GM21526 (cell line): ENCODE measurements at regions not wholly inside any gene's neighbourhood (a gene's known extent, or its start where the extent isn't known, plus 50 kb on each side); places are given as distances from the start of the nearest gene placed in this dataset.
"Not testable (repeated sequence)": the region's sequence is repeated elsewhere in the genome, so short reads cannot be mapped to it uniquely, and the experiment has no call there.

ENCODE experiments used
- ATAC-seq: cut with Tn5 transposase; IDR thresholded peaks from one replicate; pipeline ENCODE4 v1.9.1; 2021; ENCODE audit warnings: moderate library complexity; ENCODE audit not compliant: unreplicated experiment, low FRiP score

DNA sequence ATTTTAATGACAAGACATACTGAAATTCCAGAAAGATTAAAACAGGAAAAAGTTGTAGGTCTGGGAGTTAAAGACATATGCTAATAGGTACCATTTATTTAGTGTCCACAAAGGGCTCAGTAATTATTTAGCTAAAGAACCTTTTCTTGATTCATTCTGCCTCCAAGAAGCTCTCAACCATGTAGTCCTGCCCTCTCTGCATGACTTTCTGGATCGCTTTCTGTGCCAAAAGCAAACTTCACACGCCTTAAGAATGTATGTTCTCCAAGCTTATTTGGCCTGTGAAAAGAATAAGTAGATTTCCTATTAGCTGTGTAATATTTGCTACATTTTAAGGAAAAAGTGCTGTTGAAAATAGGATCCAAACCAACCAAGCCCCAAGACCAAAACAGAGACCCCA is 291.7 kb downstream of the C12orf75 start:
- no peak for ATAC-seq

- ATAC-seq = no peak
Observed at GRCh38 chr12:105622846-105623736, 292.6 kb downstream of the C12orf75 start.

GRCh38 chr12:105626653-105627052 is 296.2 kb downstream of the C12orf75 start:
- ATAC-seq = no peak

GRCh38 chr12:105637470-105637869 is 307.0 kb downstream of the C12orf75 start:
- ATAC-seq = no peak

DNA sequence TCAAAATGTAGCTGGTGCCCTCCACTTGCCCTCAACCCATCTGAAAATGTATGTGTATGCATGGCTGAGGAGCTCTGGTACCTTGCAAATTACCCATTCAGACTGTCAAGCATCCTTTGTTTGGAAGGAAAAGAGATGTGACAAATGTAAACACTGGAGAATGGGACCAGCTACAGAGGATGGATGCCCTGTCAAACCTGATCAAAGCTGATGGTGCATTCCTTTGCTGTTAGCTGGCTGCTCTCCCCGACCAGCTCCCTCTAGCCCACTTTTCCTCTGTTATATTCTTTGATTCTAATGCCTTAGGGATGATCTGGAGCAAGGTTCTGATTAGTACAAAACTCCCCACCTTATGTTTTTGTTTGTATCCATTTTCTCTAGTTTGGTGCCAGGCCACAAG is 310.3 kb downstream of the C12orf75 start:
- no peak for ATAC-seq

DNA sequence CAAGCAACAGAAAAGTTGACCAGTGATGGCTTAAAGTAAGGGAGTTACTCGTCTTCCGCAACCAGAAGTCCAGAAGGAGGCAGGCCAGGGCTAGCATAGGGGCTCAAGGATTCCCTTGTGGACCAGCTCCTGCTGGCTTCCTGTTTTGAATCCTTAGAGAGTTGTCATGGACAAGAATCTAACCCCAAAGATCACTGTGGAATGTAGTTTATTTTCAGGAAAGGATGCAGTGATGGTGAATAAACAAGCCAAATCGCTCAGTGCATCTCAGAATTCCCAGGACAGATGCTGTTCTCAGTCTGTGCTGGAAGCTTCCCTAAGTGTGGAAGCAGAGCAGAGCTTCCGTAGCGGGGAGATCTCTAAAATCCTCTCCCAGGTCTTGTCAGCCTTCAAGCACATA is 311.3 kb downstream of the C12orf75 start:
- ATAC-seq = no peak

DNA sequence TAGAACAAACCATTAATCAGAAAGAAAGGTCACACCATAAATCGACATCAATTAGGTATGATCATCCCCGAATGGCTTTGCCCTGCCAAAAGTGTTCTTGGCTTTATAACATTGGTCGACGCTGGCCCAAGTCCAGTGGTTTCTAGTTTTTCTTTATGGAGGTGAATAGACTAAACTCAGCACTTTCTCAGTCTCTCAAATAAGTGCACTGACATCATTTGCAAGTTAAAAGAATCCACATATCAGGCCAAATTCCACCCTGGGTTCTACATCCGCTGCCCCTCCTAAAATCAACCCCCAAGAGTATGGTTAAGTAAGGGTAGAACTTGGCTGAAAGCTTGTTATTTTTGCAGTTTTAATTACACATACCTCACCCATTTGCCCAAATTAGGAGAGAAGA is 314.3 kb downstream of the C12orf75 start:
- ATAC-seq = no peak

DNA sequence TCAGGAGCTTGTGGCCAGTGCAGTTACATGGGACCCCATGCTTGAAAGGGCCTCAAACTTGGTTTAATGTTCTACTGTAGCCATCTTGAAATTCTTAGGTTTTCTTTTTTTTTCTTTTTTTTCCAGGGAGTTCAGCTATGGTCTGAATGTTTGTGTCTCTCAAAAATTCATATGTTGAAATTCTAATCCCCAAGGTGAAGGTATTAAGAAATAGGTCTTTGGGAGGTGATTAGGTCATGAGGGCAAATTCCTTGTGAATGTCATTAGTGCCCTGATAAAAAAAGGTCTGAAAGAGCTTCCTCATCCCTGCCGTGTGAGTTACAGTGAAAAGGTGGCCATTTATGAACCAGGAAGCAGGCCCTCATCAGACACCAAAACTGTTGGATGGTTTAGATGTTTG is 324.1 kb downstream of the C12orf75 start:
- ATAC-seq = no peak

DNA sequence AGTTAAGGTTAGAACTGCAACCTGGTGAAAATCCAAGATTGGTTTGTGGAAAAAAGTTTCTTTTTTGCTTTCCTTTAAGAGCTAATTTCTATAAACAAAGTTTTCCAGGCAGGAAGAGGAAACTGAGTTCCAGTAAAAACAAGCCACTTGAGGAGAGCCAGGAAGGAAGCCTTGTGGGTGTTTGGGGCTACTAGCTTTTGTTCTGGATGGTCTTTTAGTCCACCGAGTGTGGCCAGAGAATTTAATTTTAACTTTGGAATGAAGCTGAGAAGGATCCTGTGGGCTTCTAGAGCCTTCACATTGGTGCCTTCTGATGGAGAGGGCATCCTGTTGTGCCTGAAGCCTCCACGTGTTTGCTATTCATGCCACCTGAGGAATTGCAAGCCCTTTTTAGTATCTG is 327.9 kb downstream of the C12orf75 start:
- no peak for ATAC-seq

- ATAC-seq = no peak
Observed at GRCh38 chr12:105659355-105660075, 329.0 kb downstream of the C12orf75 start.

- not testable (repeated sequence) for ATAC-seq
Observed at GRCh38 chr12:105664765-105665164, 334.3 kb downstream of the C12orf75 start.

GRCh38 chr12:105665366-105665765 is 334.9 kb downstream of the C12orf75 start:
- ATAC-seq = no peak

DNA sequence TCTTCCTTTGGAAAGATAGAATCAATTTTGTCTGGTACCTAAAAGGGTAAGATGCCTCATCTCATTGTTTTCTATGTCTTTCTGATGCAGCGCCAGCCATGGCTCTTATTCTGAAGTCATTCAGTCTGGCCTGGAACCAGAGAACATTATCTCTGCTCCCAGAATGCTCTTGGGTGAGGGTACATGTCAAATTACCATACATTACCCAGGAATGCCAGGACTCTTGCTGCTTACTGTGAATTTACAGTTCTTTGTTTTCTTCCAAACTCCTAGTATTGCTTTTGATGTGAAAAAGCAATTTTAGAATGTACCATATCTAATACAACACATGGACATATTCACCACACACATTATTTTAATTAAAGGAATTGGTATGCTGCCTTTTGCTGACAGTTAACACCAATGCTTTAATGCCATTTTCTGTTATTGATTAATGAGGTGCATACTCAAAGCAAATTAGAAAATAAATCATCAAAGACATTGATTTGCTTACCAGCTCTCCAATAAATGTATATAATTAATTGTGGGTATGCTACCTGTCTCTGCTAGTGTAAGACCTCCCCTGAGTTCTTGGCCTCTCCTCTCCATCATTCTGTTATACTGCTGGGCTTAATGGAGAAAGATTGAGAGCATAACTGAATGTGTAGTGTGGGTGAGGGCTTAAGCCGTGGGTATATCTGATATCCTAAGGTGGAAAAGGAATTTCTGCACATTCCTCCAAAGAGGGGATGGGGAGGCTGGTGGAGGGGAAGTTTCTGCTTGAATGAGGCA is 337.7 kb downstream of the C12orf75 start:
- no peak for ATAC-seq

DNA sequence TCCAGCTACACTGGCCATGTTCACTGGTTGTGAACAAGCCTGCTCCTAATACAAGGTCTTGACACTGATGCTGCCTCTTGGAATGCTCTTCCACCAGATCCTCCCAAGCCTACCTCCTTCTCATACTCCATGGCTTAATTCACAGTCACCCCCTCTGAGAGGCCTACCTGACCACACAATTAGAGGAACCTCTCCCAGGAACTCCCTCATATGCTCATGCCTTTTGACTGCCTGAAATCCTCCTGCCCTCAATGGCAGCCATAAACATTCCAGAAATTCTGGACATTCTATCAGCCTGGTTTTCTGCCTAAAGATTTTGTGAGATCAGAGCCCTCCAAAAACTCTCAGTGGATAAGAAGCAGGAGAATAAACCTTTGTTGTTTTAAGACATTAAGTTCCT is 340.2 kb downstream of the C12orf75 start:
- no peak for ATAC-seq

GRCh38 chr12:105671720-105672119 is 341.2 kb downstream of the C12orf75 start:
- ATAC-seq = no peak

GRCh38 chr12:105672121-105672975 is 341.9 kb downstream of the C12orf75 start:
- no peak for ATAC-seq

DNA sequence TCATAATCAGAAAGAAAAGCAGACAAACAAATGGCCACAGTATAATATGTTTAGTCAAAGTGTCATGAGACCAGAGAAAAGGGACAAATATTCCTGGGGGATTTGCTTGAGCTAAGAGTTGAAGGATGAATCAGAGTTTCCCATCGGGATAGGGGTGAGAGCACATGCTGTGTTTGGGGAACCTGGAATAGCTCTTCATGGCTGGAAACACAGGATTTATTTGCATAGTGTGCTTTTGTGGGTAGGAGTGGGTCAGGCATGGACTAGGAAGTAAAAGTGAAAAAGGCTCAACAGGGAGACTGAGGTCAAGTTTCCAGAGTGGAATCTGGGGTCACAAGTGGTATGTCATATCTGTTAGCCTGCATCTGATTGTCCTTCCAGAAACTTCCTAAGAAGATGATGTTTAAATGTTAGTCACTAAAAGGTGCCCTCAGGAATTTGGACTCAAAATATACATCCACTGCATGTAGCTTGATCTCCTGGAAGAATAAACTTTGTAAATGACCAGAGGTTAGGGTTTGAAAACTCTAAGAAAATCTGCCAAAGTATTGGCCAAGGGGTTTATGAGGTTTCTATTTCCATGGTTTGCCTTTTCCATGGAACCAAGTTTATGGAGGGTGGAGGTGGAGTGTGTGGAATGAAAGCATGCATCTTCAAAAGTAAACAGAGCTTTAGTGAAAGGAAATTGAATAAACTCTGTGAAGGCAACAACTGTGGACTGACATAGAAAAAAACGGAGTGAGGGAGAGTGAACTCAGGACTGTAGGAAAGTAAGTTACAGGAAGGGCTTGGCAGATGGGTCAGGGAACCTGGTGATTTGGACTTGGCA is 344.6 kb downstream of the C12orf75 start:
- ATAC-seq = no peak

GRCh38 chr12:105676694-105677093 is 346.2 kb downstream of the C12orf75 start:
- ATAC-seq = no peak

- no peak for ATAC-seq
Observed at GRCh38 chr12:105677672-105678071, 347.2 kb downstream of the C12orf75 start.
